ENCODE measurements at regions not wholly inside any gene's neighbourhood (a gene's known extent, or its start where the extent isn't known, plus 50 kb on each side); places are given as distances from the start of the nearest gene placed in this dataset.

GRCh38 chr12:58026897-58027891 lies 85.8 kb downstream of the ATP23 start:
- no peak for TF ChIP-seq CTCF (IDR thresholded peaks at IDR 0.05)
- TF ChIP-seq EZH2 (IDR thresholded peaks at IDR 0.05; ENCODE audit: borderline replicate concordance, insufficient read depth, low read depth, low read length, poor library complexity, severe bottlenecking): no peak

Data from B cell (primary cell).